Gastroesophageal sphincter (tissue), 3 donors: ENCODE measurements at regions not wholly inside any gene's neighbourhood (a gene's known extent, or its start where the extent isn't known, plus 50 kb on each side); places are given as distances from the start of the nearest gene placed in this dataset.

Experiments
- CTCF ChIP-seq, 4 experiments: fragments of 200-600 bp in 2 of 4; fragments of 450-650 bp in 2 of 4; sonication (generic) in 1 of 4; IDR thresholded peaks; one replicate each; pipeline ENCODE4 v1.5.1; 2017 to 2019; ENCODE audit warnings: antibody characterized with exemption in 4 of 4, mild to moderate bottlenecking in 2 of 4, moderate library complexity in 2 of 4
- EP300 ChIP-seq: sonication (generic); formaldehyde crosslinking; IDR thresholded peaks from one replicate; pipeline ENCODE4 v1.6.1; 2017; ENCODE audit warnings: antibody characterized with exemption, mild to moderate bottlenecking
- POLR2A ChIP-seq, 2 donors: fragments of 450-650 bp; IDR thresholded peaks; one replicate each; pipeline ENCODE4 v1.6.1; 2017; ENCODE audit warnings: antibody characterized with exemption in 2 of 2, mild to moderate bottlenecking in 2 of 2, moderate library complexity in 1 of 2
- POLR2AphosphoS5 ChIP-seq: sonication (generic); formaldehyde crosslinking; IDR thresholded peaks from one replicate; pipeline ENCODE4 v1.6.1; 2017; ENCODE audit warnings: antibody characterized with exemption

GRCh38 chr4:62288808-62289541 lies 1088.8 kb downstream of the ADGRL3 start:
- no peak for TF ChIP-seq CTCF (IDR thresholded peaks at IDR 0.05)
- TF ChIP-seq POLR2A (IDR thresholded peaks at IDR 0.05) = no peak
- TF ChIP-seq POLR2AphosphoS5 = no peak
- no peak for TF ChIP-seq EP300
